Caco-2 (cell line): ENCODE measurements at regions not wholly inside any gene's neighbourhood (a gene's known extent, or its start where the extent isn't known, plus 50 kb on each side); places are given as distances from the start of the nearest gene placed in this dataset.

Experiments used
- BruUV-seq: library from RNA; stranded (reverse); fragments of 400-500 nt; replicated peaks from 2 replicates; lab custom pipeline; 2021; lab: Mats Ljungman, UMichigan
- CTCF ChIA-PET: fragments of 300-600 bp; sonication (Branson Sonifier 250); formaldehyde crosslinking; loops from one replicate; lab custom pipeline; 2022; ENCODE audit warnings: antibody characterized with exemption; lab: Charles Lee
- POLR2A ChIA-PET: fragments of 300-600 bp; sonication (Branson Sonifier 250); formaldehyde crosslinking; loops from one replicate; lab custom pipeline; 2022; ENCODE audit warnings: antibody characterized with exemption; lab: Charles Lee
- DNase-seq, 2 experiments: peaks; one replicate each; pipeline versions ENCODE4 v3.0.0 to v3.0.0-alpha.2; 2020 to 2022
- H3K27me3 ChIP-seq: replicated peaks from 2 replicates; pipeline ENCODE4 v1.6.0; 2011; ENCODE audit warnings: low read length; ENCODE audit not compliant: control insufficient read depth, insufficient read depth
- H3K36me3 ChIP-seq: 2 replicates; pipeline ENCODE4 v1.5.1; 2011; ENCODE audit warnings: low read length; ENCODE audit not compliant: control insufficient read depth, insufficient read depth
- H3K4me1 ChIP-seq: fragments of 250-450 bp; sonication (Bioruptor Pico); 2 replicates; pipeline ENCODE4 v1.5.1; 2020; ENCODE audit warnings: mild to moderate bottlenecking
- H3K4me3 ChIP-seq: 2 replicates; pipeline ENCODE4 v1.5.1; 2011; ENCODE audit warnings: low read depth, mild to moderate bottlenecking, control low read depth, low read length
- H3K9me3 ChIP-seq: fragments of 250-450 bp; sonication (Bioruptor Pico); 2 replicates; pipeline ENCODE4 v1.5.1; 2020; ENCODE audit warnings: mild to moderate bottlenecking, moderate library complexity
- H3K27ac Mint-ChIP-seq: one replicate; pipeline ENCODE4 v1.8.0; 2022; ENCODE audit warnings: mixed read lengths; ENCODE audit not compliant: unreplicated experiment
- H3K27me3 Mint-ChIP-seq: one replicate; pipeline ENCODE4 v1.8.0; 2022; ENCODE audit warnings: mixed read lengths; ENCODE audit not compliant: insufficient read depth, unreplicated experiment
- H3K36me3 Mint-ChIP-seq: one replicate; pipeline ENCODE4 v1.8.0; 2022; ENCODE audit warnings: mild to moderate bottlenecking, mixed read lengths; ENCODE audit not compliant: insufficient read depth, unreplicated experiment
- H3K4me1 Mint-ChIP-seq: one replicate; pipeline ENCODE4 v1.8.0; 2022; ENCODE audit warnings: low read depth, mixed read lengths; ENCODE audit not compliant: unreplicated experiment
- H3K4me3 Mint-ChIP-seq: one replicate; pipeline ENCODE4 v1.8.0; 2022; ENCODE audit warnings: mild to moderate bottlenecking, moderate library complexity, mixed read lengths; ENCODE audit not compliant: unreplicated experiment
- H3K9me3 Mint-ChIP-seq: one replicate; pipeline ENCODE4 v1.8.0; 2022; ENCODE audit warnings: mixed read lengths; ENCODE audit not compliant: unreplicated experiment
- CTCF ChIP-seq, 2 experiments: fragments of 200-600 bp in 1 of 2; IDR thresholded peaks; 1 replicate in 1 of 2; 2 replicates in 1 of 2; pipeline versions ENCODE4 v1.5.1 to v1.8.0; 2011 to 2022; ENCODE audit warnings: antibody characterized with exemption in 1 of 2, control low read depth in 1 of 2, inconsistent platforms in 1 of 2, low read depth in 1 of 2, low read length in 1 of 2, mild to moderate bottlenecking in 1 of 2, moderate library complexity in 1 of 2; ENCODE audit not compliant: insufficient read depth in 1 of 2, severe bottlenecking in 1 of 2, unreplicated experiment in 1 of 2
- intact Hi-C: fragments of 100-400 bp; cut with micrococcal nuclease; formaldehyde crosslinking; loops from one replicate; pipeline ENCODE4 v1.10.0; 2022; ENCODE audit not compliant: unreplicated experiment

- TF ChIP-seq CTCF (IDR thresholded peaks at IDR 0.05; ENCODE audit: insufficient read depth in 1 of 2, low read depth in 1 of 2, low read length in 1 of 2, severe bottlenecking in 1 of 2, unreplicated experiment in 1 of 2), result no peak
- Mint-ChIP-seq H3K27ac (no peak overlapping the region), H3K4me1 (no peaks in the 10 kb centered on the region), H3K9me3 (no peaks in the 10 kb centered on the region), H3K27me3 (no peaks in the 10 kb centered on the region), H3K36me3 (no peaks in the 10 kb centered on the region), H3K4me3 (no peak overlapping the region)
- Histone ChIP-seq H3K27me3 (no peaks in the 10 kb centered on the region), H3K4me3 (no peak overlapping the region), H3K9me3 (no peaks in the 10 kb centered on the region), H3K36me3 (no peaks in the 10 kb centered on the region), H3K4me1 (no peaks in the 10 kb centered on the region)
- no peak for DNase-seq
- CTCF ChIA-PET, result no interaction called here
- no TSS peak for BruUV-seq
- POLR2A ChIA-PET, result no interaction called here
- intact Hi-C loops, result no loop called here
These were observed 484.4 kb downstream of the CMPK2 start for GRCh38 chr2:6381326-6381725.

GRCh38 chr2:6384341-6384740 is 481.4 kb downstream of the CMPK2 start:
- no peak for DNase-seq
- Mint-ChIP-seq H3K27ac (no peak overlapping the region), H3K36me3 (no peaks in the 10 kb centered on the region), H3K4me1 (no peaks in the 10 kb centered on the region), H3K4me3 (no peak overlapping the region), H3K27me3 (no peaks in the 10 kb centered on the region), H3K9me3 (no peaks in the 10 kb centered on the region)
- POLR2A ChIA-PET, result interaction anchor here (0.5 kb wide), 1 partner anchor 45 kb away, joined by 8 read pairs; no protein-coding TSS in a partner anchor
- BruUV-seq, result no TSS peak
- intact Hi-C loops, result no loop called here
- Histone ChIP-seq H3K4me3 (no peak overlapping the region), H3K27me3 (no peaks in the 10 kb centered on the region), H3K9me3 (no peaks in the 10 kb centered on the region), H3K36me3 (no peaks in the 10 kb centered on the region), H3K4me1 (no peaks in the 10 kb centered on the region)
- no peak for TF ChIP-seq CTCF (IDR thresholded peaks at IDR 0.05; ENCODE audit: insufficient read depth in 1 of 2, low read depth in 1 of 2, low read length in 1 of 2, severe bottlenecking in 1 of 2, unreplicated experiment in 1 of 2)
- CTCF ChIA-PET, result no interaction called here

- no peak overlapping the region for H3K27ac Mint-ChIP-seq
- no peaks in the 10 kb centered on the region for H3K27me3 Mint-ChIP-seq
- Histone ChIP-seq H3K4me3 (no peak overlapping the region), H3K4me1 (no peaks in the 10 kb centered on the region), H3K27me3 (no peaks in the 10 kb centered on the region), H3K9me3 (no peaks in the 10 kb centered on the region), H3K36me3 (no peaks in the 10 kb centered on the region)
- ChIA-PET CTCF (no interaction called here), POLR2A (no interaction called here)
- H3K4me1 Mint-ChIP-seq, result no peaks in the 10 kb centered on the region
- DNase-seq, result no peak
- H3K36me3 Mint-ChIP-seq, result no peaks in the 10 kb centered on the region
- TF ChIP-seq CTCF (IDR thresholded peaks at IDR 0.05; ENCODE audit: insufficient read depth in 1 of 2, low read depth in 1 of 2, low read length in 1 of 2, severe bottlenecking in 1 of 2, unreplicated experiment in 1 of 2), result no peak
- no TSS peak for BruUV-seq
- no peak overlapping the region for H3K4me3 Mint-ChIP-seq
- no peaks in the 10 kb centered on the region for H3K9me3 Mint-ChIP-seq
- intact Hi-C loops, result no loop called here
These were observed 473.4 kb downstream of the CMPK2 start for GRCh38 chr2:6392354-6392753.
